Upper lobe of right lung (tissue), 1 donor: ENCODE measurements at regions not wholly inside any gene's neighbourhood (a gene's known extent, or its start where the extent isn't known, plus 50 kb on each side); places are given as distances from the start of the nearest gene placed in this dataset.

Source experiments
- ATAC-seq: fragments of 200-7000 bp; cut with Tn5 transposase; one replicate; pipeline ENCODE4 v1.9.1; 2020; ENCODE audit warnings: mild to moderate bottlenecking, moderate library complexity
- DNase-seq: peaks from one replicate; pipeline ENCODE4 v3.0.0-alpha.2; 2020
- H3K27ac ChIP-seq: fragments of 200-600 bp; one replicate; pipeline ENCODE4 v1.8.0; 2022
- H3K27me3 ChIP-seq: fragments of 200-600 bp; one replicate; pipeline ENCODE4 v1.8.0; 2022; ENCODE audit warnings: mild to moderate bottlenecking
- H3K36me3 ChIP-seq: fragments of 200-600 bp; one replicate; pipeline ENCODE4 v1.8.0; 2022
- H3K4me1 ChIP-seq: fragments of 200-600 bp; one replicate; pipeline ENCODE4 v1.8.0; 2022
- H3K4me3 ChIP-seq: fragments of 200-600 bp; one replicate; pipeline ENCODE4 v1.8.0; 2022; ENCODE audit warnings: mild to moderate bottlenecking
- H3K9me3 ChIP-seq: fragments of 200-600 bp; one replicate; pipeline ENCODE4 v1.8.0; 2022
- intact Hi-C: fragments of 100-400 bp; cut with DNase I; formaldehyde crosslinking; loops from one replicate; pipeline ENCODE4 v1.11.0; 2022
- TF ChIP-seq, protein P1 (sequence below): fragments of 200-600 bp; IDR thresholded peaks from one replicate; pipeline ENCODE4 v1.8.0; 2022; ENCODE audit warnings: antibody characterized with exemption
- donor health status: DM: no; HTN: yes; CAD: no; lungs with severe emphysema.

DNA sequence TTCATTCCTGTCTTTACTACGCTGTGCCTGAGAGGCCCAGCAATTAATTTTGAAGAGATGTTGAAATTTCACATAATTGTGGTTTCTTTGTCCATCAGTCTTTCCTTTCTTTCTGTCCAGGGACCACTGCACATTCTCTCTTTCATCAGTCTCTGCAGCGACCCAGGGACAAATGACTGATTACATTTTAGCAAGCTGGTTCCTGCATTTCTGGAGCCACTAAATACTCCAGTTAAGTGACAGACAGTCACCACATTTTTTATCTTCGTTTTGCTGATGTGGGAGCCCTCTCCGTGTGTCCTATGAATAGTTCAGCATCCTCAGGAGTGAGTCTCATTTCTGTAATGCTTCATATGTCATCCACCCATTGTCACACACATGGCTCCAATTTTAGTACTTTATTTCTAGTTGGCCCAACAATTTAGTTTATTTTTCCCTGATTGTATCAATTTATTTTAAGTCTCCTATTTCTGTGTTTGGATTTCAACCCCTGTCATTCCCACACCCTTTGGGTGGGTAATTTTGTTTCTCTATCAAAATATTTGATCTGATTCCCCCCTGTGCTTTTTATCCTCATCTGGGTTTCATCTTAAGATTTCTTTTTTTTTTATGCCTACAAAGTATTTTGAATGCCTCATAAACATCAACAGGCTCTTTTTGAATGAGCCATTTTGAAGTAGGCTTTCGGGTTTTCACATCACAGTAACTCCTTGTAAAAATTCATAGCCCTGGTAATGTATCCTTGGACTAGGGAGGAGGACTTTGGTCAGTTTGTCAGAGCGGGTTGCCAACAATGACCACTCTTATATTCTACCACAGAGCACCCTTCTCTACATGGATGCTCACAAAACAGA lies 1196.5 kb downstream of the GALC start:
- Histone ChIP-seq H3K9me3 (no peaks in the 10 kb centered on the region), H3K4me1 (no peaks in the 10 kb centered on the region), H3K36me3 (no peaks in the 10 kb centered on the region), H3K27me3 (no peaks in the 10 kb centered on the region), H3K4me3 (no peak overlapping the region), H3K27ac (no peak overlapping the region)
- intact Hi-C loops: no loop called here
- ATAC-seq (no peak), DNase-seq (no peak)
- TF ChIP-seq, protein P1, sequence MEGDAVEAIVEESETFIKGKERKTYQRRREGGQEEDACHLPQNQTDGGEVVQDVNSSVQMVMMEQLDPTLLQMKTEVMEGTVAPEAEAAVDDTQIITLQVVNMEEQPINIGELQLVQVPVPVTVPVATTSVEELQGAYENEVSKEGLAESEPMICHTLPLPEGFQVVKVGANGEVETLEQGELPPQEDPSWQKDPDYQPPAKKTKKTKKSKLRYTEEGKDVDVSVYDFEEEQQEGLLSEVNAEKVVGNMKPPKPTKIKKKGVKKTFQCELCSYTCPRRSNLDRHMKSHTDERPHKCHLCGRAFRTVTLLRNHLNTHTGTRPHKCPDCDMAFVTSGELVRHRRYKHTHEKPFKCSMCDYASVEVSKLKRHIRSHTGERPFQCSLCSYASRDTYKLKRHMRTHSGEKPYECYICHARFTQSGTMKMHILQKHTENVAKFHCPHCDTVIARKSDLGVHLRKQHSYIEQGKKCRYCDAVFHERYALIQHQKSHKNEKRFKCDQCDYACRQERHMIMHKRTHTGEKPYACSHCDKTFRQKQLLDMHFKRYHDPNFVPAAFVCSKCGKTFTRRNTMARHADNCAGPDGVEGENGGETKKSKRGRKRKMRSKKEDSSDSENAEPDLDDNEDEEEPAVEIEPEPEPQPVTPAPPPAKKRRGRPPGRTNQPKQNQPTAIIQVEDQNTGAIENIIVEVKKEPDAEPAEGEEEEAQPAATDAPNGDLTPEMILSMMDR: no peak

DNA sequence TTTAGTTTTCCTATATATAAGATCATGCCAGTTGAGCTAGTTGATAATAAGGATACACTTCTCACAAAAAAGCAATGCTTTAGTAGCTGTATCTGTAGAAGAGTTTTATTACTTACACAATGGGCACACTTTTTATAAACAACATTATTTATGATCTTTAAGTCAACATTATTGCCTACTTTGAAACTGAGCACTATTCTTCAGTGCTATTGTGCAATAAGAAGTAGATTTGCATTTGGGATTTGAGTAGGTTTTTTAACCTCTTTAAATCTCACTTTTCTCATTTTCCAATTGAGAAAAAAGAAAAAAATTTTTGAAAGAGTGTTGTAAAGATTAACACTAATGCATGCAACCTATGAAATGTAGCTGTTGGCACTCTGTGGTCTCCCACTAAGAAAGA lies 1198.3 kb downstream of the GALC start:
- DNase-seq (no peak), ATAC-seq (no peak)
- H3K4me3 ChIP-seq: no peak overlapping the region
- no peaks in the 10 kb centered on the region for H3K27me3 ChIP-seq
- TF ChIP-seq, protein P1: no peak
- H3K36me3 ChIP-seq: no peaks in the 10 kb centered on the region
- no peak overlapping the region for H3K27ac ChIP-seq
- H3K4me1 ChIP-seq: no peaks in the 10 kb centered on the region
- no peaks in the 10 kb centered on the region for H3K9me3 ChIP-seq
- intact Hi-C loops: no loop called here

DNA sequence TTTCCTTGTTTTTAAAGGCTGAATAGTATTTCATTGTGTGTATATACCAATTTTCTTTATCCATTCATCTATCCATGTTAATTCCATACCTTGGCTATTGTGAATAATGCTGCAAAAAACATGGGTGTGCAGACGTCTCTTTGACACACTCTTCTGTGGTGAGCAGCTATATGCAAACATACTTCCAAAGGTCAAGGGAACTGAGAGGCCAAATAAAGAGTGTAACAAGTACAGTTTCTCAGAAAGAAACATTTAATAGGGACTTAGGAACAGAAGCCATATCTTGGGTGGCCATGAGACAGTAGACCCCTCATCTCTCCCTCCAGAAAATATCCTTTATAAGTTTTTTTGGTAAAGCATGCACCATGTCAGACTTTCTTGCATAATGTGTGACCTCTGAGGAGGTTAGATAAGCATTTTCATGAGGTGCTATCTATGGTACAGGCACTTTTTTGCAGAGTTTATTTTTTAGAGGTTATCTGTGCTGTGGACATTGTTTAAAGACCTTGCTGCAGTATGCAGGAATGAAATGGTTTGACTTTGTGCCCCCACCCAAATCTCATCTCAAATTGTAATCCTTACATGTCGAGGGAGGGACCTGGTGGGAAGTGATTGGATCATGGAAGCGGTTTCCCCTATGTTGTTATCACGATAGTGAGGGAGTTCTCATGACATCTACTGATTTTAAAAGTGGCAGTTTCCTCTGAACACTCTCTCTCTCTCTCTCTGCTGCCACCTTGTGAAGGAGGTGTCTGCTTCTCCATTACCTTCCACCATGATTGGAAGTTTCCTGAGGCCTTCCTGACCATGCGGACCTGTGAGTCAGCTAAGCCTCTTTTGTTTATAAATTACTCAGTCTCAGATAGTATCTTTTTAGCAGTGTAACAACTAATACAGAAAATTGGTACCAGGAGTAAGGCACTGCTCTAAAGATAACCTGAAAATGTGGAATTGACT lies 1202.3 kb downstream of the GALC start:
- ATAC-seq (no peak), DNase-seq (no peak)
- TF ChIP-seq, protein P1: no peak

DNA sequence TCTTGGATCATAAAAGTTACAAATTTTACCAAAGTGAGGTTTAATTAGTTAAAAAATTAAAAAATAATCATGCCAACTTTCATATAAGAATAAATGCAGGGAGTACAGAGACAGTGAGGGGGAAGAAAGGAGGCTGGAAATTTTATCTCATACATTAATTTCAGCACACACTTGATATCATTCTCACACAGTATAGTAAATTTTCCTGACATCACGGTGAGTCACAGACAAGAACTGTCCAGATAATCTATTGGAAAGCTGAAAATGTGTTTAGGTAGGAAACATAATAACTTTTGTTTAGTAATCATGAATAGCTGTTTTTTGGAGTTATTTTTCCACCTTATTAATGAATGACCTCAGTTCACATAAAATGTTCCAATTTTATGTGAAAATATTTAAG lies 1204.8 kb downstream of the GALC start:
- intact Hi-C loops: no loop called here

More for the DNA sequence above, 1202.3 kb downstream of the GALC start:
- Histone ChIP-seq H3K36me3 (no peaks in the 10 kb centered on the region), H3K9me3 (no peaks in the 10 kb centered on the region), H3K27ac (no peak overlapping the region), H3K4me1 (no peaks in the 10 kb centered on the region), H3K4me3 (no peak overlapping the region), H3K27me3 (no peaks in the 10 kb centered on the region)
- intact Hi-C loops: no loop called here

DNA sequence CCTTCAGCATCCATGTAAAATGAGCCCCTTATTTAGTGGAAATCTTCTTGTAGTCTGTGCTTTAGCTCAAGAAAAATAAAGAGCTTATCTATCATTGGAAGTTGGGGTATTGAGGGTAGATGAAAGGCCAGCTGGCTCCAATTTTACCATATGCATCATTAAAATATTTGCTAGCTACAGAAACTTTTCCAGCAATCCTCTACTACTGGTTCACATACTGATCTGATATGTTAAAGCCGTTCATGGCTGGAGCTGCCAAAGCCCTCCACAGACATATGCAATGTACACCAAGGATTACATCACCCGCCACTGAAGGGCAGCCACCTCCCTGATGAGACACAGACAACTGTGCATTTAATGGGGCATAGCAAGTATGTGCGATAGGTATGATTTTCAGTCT lies 1205.3 kb downstream of the GALC start:
- no peak for ATAC-seq
- Histone ChIP-seq H3K4me1 (no peaks in the 10 kb centered on the region), H3K27ac (no peak overlapping the region), H3K4me3 (no peak overlapping the region), H3K27me3 (no peaks in the 10 kb centered on the region), H3K9me3 (no peaks in the 10 kb centered on the region), H3K36me3 (no peaks in the 10 kb centered on the region)
- TF ChIP-seq, protein P1: no peak
- no peak for DNase-seq
- intact Hi-C loops: no loop called here

More for the DNA sequence above, 1204.8 kb downstream of the GALC start:
- H3K4me1 ChIP-seq: no peaks in the 10 kb centered on the region
- TF ChIP-seq, protein P1: no peak
- no peak for ATAC-seq
- no peaks in the 10 kb centered on the region for H3K36me3 ChIP-seq
- H3K27me3 ChIP-seq: no peaks in the 10 kb centered on the region
- H3K4me3 ChIP-seq: no peak overlapping the region
- H3K27ac ChIP-seq: no peak overlapping the region
- no peak for DNase-seq
- H3K9me3 ChIP-seq: no peaks in the 10 kb centered on the region
